ENCODE measurements at regions not wholly inside any gene's neighbourhood (a gene's known extent, or its start where the extent isn't known, plus 50 kb on each side); places are given as distances from the start of the nearest gene placed in this dataset.
"Not testable (repeated sequence)": the region's sequence is repeated elsewhere in the genome, so short reads cannot be mapped to it uniquely, and the experiment has no call there.

GRCh38 chr3:153448151-153448829 lies 286.3 kb downstream of the RAP2B start:
- DNase-seq = no peak

- DNase-seq = no peak
Observed at GRCh38 chr3:153456833-153457545, 295.0 kb downstream of the RAP2B start.

- DNase-seq = no peak
Observed at GRCh38 chr3:153458881-153459280, 296.9 kb downstream of the RAP2B start.

- no peak for DNase-seq
Observed at GRCh38 chr3:153462545-153462944, 300.5 kb downstream of the RAP2B start.

GRCh38 chr3:153463895-153464294 lies 301.9 kb downstream of the RAP2B start:
- DNase-seq = peak; percentile 54

GRCh38 chr3:153469162-153469561 lies 307.1 kb downstream of the RAP2B start:
- DNase-seq = peak; percentile 60

- DNase-seq = no peak
Observed at GRCh38 chr3:153484842-153485241, 322.8 kb downstream of the RAP2B start.

GRCh38 chr3:153495422-153495821 lies 333.4 kb downstream of the RAP2B start:
- no peak for DNase-seq

- no peak for DNase-seq
Observed at GRCh38 chr3:153502682-153503081, 340.7 kb downstream of the RAP2B start.

- DNase-seq = no peak
Observed at GRCh38 chr3:153503873-153504272, 341.8 kb downstream of the RAP2B start.

GRCh38 chr3:153506205-153506604 lies 344.2 kb downstream of the RAP2B start:
- DNase-seq = not testable (repeated sequence)

- DNase-seq = not testable (repeated sequence)
Observed at GRCh38 chr3:153506686-153507085, 344.7 kb downstream of the RAP2B start.

GRCh38 chr3:153513236-153513635 lies 351.2 kb downstream of the RAP2B start:
- no peak for DNase-seq

- DNase-seq = no peak
Observed at GRCh38 chr3:153528473-153528872, 366.4 kb downstream of the RAP2B start.

- DNase-seq = no peak
Observed at GRCh38 chr3:153539263-153539662, 377.2 kb downstream of the RAP2B start.

- no peak for DNase-seq
Observed at GRCh38 chr3:153545471-153545870, 383.4 kb downstream of the RAP2B start.

GRCh38 chr3:153547970-153548369 lies 385.9 kb downstream of the RAP2B start:
- no peak for DNase-seq

- not testable (repeated sequence) for DNase-seq
Observed at GRCh38 chr3:153549686-153550085, 387.7 kb downstream of the RAP2B start.

- no peak for DNase-seq
Observed at GRCh38 chr3:153551536-153552285, 389.7 kb downstream of the RAP2B start.

- DNase-seq = no peak
Observed at GRCh38 chr3:153552887-153553604, 391.0 kb downstream of the RAP2B start.

- no peak for DNase-seq
Observed at GRCh38 chr3:153553605-153553945, 391.5 kb downstream of the RAP2B start.

GRCh38 chr3:153555919-153556318 lies 393.9 kb downstream of the RAP2B start:
- DNase-seq = no peak

GRCh38 chr3:153559366-153559765 lies 397.3 kb downstream of the RAP2B start:
- DNase-seq = not testable (repeated sequence)

Data from inflammatory macrophage treated with lipopolysaccharide for 4 hours (primary cell).